GM06990 (cell line): ENCODE measurements at regions not wholly inside any gene's neighbourhood (a gene's known extent, or its start where the extent isn't known, plus 50 kb on each side); places are given as distances from the start of the nearest gene placed in this dataset.
"Not testable (repeated sequence)": the region's sequence is repeated elsewhere in the genome, so short reads cannot be mapped to it uniquely, and the experiment has no call there.

Source experiments
- DNase-seq: peaks from one replicate; pipeline ENCODE4 v3.0.0-alpha.2; 2011; ENCODE audit not compliant: insufficient read length; ENCODE audit errors: extremely low read depth
- H3K27me3 ChIP-seq: replicated peaks from 2 replicates; pipeline ENCODE4 v1.6.0; 2011; ENCODE audit warnings: low read length; ENCODE audit not compliant: control insufficient read depth, insufficient read depth
- H3K36me3 ChIP-seq: 2 replicates; pipeline ENCODE4 v1.5.1; 2011; ENCODE audit warnings: low read length; ENCODE audit not compliant: control insufficient read depth, insufficient read depth
- H3K4me3 ChIP-seq: replicated peaks from 2 replicates; pipeline ENCODE4 v1.5.1; 2011; ENCODE audit warnings: low read depth, mild to moderate bottlenecking, control low read depth, low read length
- TF ChIP-seq, protein P1 (sequence below): IDR thresholded peaks from 2 replicates; pipeline ENCODE4 v1.5.1; 2011; ENCODE audit warnings: low read length, control low read depth, mild to moderate bottlenecking, inconsistent platforms; ENCODE audit not compliant: insufficient read depth, poor library complexity, severe bottlenecking

DNA sequence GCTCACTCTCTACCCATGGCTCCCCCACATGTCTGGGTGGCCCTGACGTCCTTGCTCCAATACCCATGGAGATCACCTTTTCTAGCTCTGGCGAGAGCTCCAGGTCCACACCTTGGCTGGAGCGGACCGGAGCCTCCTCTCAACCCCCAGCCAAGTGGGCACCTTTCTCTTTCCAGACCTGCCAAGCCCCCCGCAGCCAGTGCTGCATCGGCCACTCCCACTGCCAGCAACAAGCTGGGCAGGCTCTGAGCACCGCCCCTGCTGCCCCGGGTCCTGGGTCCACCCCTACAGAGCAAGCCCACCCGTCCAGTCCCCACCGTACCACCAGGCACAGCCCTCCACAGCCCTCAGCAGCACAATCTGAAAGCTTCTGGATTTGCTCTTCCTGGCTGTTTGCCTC is 98.2 kb upstream of the C14orf180 start:
- DNase-seq, result no peak
- H3K4me3 ChIP-seq, result no peak overlapping the region
- TF ChIP-seq, protein P1, sequence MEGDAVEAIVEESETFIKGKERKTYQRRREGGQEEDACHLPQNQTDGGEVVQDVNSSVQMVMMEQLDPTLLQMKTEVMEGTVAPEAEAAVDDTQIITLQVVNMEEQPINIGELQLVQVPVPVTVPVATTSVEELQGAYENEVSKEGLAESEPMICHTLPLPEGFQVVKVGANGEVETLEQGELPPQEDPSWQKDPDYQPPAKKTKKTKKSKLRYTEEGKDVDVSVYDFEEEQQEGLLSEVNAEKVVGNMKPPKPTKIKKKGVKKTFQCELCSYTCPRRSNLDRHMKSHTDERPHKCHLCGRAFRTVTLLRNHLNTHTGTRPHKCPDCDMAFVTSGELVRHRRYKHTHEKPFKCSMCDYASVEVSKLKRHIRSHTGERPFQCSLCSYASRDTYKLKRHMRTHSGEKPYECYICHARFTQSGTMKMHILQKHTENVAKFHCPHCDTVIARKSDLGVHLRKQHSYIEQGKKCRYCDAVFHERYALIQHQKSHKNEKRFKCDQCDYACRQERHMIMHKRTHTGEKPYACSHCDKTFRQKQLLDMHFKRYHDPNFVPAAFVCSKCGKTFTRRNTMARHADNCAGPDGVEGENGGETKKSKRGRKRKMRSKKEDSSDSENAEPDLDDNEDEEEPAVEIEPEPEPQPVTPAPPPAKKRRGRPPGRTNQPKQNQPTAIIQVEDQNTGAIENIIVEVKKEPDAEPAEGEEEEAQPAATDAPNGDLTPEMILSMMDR, result no peak
- no peaks in the 10 kb centered on the region for H3K36me3 ChIP-seq
- no peaks in the 10 kb centered on the region for H3K27me3 ChIP-seq

DNA sequence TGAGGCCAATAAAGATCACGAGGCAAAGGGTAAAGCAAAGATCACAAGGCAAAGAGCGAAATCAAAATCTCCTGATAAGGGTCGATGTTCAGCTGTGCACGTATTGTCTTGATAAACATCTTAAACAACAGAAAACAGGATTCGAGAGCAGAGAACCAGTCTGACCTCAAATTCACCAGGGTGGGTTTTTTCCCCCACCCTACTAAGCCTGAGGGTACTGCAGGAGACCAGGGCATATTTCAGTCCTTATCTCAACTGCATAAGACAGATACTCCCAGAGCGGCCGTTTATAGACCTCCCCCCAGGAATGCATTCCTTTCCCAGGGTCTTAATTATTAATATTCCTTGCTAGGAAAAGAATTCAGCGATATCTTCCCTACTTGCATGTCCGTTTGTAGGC is 97.5 kb upstream of the C14orf180 start:
- not testable (repeated sequence) for H3K4me3 ChIP-seq, DNase-seq, H3K36me3 ChIP-seq, H3K27me3 ChIP-seq

DNA sequence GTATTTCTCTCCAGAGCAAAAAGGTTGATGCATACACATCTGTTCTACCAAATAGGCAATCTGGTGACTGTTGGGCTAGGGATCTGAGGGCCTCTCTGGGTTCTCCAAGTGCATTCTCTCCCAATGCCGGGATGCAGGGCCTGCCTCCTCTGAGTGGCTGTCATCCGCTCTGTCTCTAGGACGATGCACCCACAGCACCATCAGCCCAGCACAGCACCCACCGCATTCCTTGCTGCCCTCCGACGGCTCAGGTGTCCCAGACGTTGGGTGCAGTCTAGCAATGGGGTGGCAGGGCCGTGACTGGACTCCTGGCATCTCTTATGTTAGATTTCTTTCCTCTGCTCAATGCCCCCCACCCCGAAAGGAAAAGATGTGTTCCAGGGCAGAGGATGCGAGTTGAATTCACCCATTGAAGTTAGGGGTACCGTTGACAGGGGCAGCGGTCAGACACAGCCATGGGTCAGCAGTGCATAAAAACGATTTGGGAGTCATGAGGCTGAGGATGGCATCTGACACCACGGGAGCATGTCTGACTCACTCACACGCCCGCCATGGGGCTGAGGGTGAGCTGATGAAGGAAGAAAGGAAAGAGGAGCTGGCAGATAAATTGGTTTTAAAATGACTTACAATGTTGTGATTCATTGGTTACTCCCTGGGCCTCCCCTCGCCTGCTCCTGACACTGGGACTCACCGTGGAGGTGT is 93.2 kb upstream of the C14orf180 start:
- H3K27me3 ChIP-seq, result no peaks in the 10 kb centered on the region
- no peak for DNase-seq
- H3K4me3 ChIP-seq, result no peak overlapping the region
- TF ChIP-seq, protein P1, result no peak
- H3K36me3 ChIP-seq, result no peaks in the 10 kb centered on the region

DNA sequence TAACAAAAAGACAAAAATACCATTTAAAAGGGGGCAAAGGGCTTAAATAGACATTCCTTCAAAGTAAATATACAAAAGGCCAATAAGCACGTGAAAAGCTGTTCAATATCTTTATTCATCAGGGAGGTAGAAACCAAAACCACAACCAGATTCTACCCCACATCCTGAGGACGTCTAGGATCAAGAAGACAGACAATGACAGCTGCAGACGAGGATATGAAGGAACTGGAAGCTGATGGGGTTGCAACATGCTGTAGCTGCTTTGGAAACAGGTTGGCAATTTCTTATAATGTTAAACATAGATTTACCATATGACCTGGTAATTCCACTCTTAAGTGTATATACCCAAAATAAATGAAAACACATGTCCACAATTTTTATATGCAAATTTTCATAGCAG is 85.1 kb upstream of the C14orf180 start:
- TF ChIP-seq, protein P1, result no peak
- H3K36me3 ChIP-seq, result no peaks in the 10 kb centered on the region
- no peak overlapping the region for H3K4me3 ChIP-seq
- no peak for DNase-seq
- H3K27me3 ChIP-seq, result no peaks in the 10 kb centered on the region

DNA sequence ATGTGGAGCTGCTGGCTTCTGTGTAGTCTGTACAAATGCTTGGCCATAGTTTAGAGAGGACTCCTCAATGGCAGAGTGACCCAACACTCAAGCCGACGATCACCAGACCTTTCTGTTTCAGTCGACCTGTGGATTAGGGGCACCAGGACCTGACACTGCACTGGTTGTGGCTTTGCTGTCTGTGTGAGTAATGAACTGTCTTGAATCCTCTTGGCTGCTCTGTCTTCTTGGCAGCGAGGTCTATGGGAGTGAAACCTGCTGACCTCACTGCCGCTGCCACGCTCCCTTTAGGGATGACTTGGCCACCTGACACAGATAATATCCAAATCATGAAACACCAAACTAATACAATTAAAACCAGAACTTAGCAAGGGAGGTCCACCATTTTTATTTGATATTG is 83.5 kb upstream of the C14orf180 start:
- TF ChIP-seq, protein P1, result no peak
- Histone ChIP-seq H3K36me3 (no peaks in the 10 kb centered on the region), H3K4me3 (no peak overlapping the region), H3K27me3 (no peaks in the 10 kb centered on the region; the same call in 1 of the 2 replicates)
- DNase-seq, result no peak

DNA sequence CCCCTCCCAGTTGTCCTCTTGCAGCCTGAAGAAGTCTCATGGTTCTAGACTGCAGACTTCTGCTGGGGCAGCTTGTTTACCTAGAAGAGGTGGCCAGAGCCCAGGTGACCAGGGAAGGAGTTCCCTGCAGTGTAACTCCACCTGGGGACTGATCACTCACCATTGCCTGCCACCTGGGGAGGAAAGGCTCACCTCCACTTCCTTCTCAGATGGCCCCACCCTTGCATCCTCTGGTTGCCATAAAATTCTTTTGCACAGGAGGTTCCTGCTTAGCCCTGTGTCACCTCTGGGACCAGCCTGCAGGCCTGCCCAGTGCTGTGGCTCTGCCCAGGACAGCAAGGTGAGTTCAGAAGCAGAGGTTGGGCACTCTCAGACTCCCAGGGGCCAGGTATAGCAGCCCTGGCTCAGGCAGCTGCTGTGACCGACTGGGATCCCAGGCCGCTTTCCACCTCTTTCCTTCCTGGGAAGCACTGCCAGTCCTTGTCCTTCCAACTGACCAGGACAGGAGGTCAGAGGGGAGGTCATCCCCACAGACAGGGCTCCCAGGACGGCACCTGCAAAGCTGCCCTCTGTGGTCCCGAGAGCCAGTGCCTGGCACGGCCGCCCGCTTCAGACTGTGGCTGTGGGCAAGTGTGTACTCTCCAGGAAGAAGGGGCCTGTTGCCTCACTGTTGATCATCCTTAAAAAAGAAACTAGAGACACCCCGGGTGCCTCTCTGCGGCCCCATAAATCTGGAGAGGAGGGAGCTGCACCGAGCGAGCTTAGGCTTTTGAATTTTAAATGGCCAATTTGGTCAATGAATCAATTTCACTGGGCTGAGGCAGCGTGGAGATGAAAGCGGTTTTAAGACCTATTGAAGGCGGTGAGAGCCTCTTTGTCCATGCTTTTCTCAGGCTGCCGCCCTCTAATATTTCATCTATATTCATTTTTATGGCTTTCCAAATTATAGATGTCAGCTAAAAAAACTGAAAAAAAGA is 79.5 kb upstream of the C14orf180 start:
- TF ChIP-seq, protein P1, result no peak
- Histone ChIP-seq H3K36me3 (no peaks in the 10 kb centered on the region), H3K4me3 (no peak overlapping the region), H3K27me3 (no peaks in the 10 kb centered on the region; the same call in 1 of the 2 replicates)
- DNase-seq, result no peak
